SU-DHL-6 (cell line): ENCODE measurements at regions not wholly inside any gene's neighbourhood (a gene's known extent, or its start where the extent isn't known, plus 50 kb on each side); places are given as distances from the start of the nearest gene placed in this dataset.

ENCODE experiments used
- H2AFZ ChIP-seq: fragments of 200-600 bp; sonication (generic); 2 replicates; pipeline ENCODE4 v1.6.1; 2014; ENCODE audit warnings: low read depth, mild to moderate bottlenecking, moderate library complexity, mixed read lengths, antibody characterized with exemption, low read length; ENCODE audit not compliant: severe bottlenecking
- H3F3A ChIP-seq: fragments of 200-600 bp; shearing (Covaris generic); 2 replicates; pipeline ENCODE4 v1.6.0; 2016; ENCODE audit warnings: antibody characterized with exemption, mild to moderate bottlenecking; ENCODE audit not compliant: insufficient read depth
- H3K27ac ChIP-seq: fragments of 200-600 bp; sonication (generic); 2 replicates; pipeline ENCODE4 v1.5.1; 2016; ENCODE audit warnings: low read depth, mild to moderate bottlenecking, low read length, moderate library complexity, mixed read lengths
- H3K27me3 ChIP-seq: fragments of 200-600 bp; sonication (generic), shearing (Covaris generic); 2 replicates; pipeline ENCODE4 v1.6.0; 2014; ENCODE audit warnings: mild to moderate bottlenecking, low read length
- H3K36me3 ChIP-seq: fragments of 200-600 bp; sonication (generic); 2 replicates; pipeline ENCODE4 v1.6.1; 2014; ENCODE audit warnings: mild to moderate bottlenecking, low read length, mixed read lengths
- H3K4me2 ChIP-seq: fragments of 300-600, 200-600 bp; shearing (Covaris generic), sonication (generic); 2 replicates; pipeline ENCODE4 v1.6.0; 2014; ENCODE audit warnings: low read length, low read depth, mild to moderate bottlenecking; ENCODE audit not compliant: poor library complexity, severe bottlenecking
- H3K4me3 ChIP-seq: fragments of 200-600 bp; sonication (generic); 2 replicates; pipeline ENCODE4 v1.5.1; 2014; ENCODE audit warnings: antibody characterized with exemption, low read length, mild to moderate bottlenecking, mixed read lengths; ENCODE audit not compliant: insufficient read depth, poor library complexity, severe bottlenecking
- H3K79me2 ChIP-seq: fragments of 200-600 bp; sonication (generic); 2 replicates; pipeline ENCODE4 v1.6.1; 2014; ENCODE audit warnings: mild to moderate bottlenecking, low read length, moderate library complexity; ENCODE audit not compliant: insufficient read depth
- H3K9ac ChIP-seq: fragments of 200-600 bp; sonication (generic); 2 replicates; pipeline ENCODE4 v1.7.0; 2014; ENCODE audit warnings: mild to moderate bottlenecking, low read length
- H3K9me2 ChIP-seq: fragments of 200-600 bp; sonication (generic); replicated peaks from 2 replicates; pipeline ENCODE4 v1.6.1; 2014; ENCODE audit warnings: low read length; ENCODE audit not compliant: insufficient read depth
- H3K9me3 ChIP-seq: fragments of 200-600 bp; sonication (generic); 2 replicates; pipeline ENCODE4 v1.6.1; 2014; ENCODE audit warnings: low read length, mixed read lengths; ENCODE audit not compliant: insufficient read depth
- H4K20me1 ChIP-seq: fragments of 200-600 bp; sonication (generic); 2 replicates; pipeline ENCODE4 v1.6.1; 2014; ENCODE audit warnings: low read depth, mild to moderate bottlenecking, antibody characterized with exemption, low read length, moderate library complexity, mixed read lengths
- CTCF ChIP-seq: fragments of 200-600 bp; sonication (generic); IDR thresholded peaks from one replicate; pipeline ENCODE4 v1.5.1; 2017; ENCODE audit warnings: antibody characterized with exemption, mild to moderate bottlenecking, low read length, moderate library complexity; ENCODE audit not compliant: insufficient read depth, poor library complexity, severe bottlenecking
- EZH2phosphoT487 ChIP-seq: fragments of 200-600 bp; sonication (generic), shearing (Covaris generic); conservative IDR thresholded peaks from 2 replicates; pipeline ENCODE4 v1.6.1; 2018; ENCODE audit warnings: mild to moderate bottlenecking, antibody characterized with exemption, low read length, moderate library complexity, mixed read lengths

DNA sequence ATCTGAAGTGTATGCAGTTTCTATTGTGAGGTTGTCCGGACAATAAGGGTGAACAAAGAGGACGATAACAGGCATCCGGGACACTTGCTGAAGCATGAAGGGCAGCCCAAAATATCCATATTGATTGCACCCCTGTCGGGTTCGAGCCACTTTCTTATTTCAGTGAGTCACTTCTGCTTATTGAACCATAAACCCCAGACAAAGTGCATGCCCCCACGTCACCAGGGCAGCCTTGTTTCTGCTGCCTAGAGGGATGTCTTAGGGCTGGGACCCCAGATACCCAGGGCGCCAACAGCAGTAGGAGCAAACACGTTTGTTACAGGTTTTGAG is 175.3 kb upstream of the LYZL1 start:
- Histone ChIP-seq H3F3A (no peaks in the 10 kb centered on the region), H4K20me1 (no peaks in the 10 kb centered on the region), H3K27ac (no peak overlapping the region), H3K4me2 (no peak overlapping the region), H3K79me2 (no peaks in the 10 kb centered on the region), H3K9me3 (peaks cover 9% of the 10 kb centered on the region), H3K9me2 (no peaks in the 10 kb centered on the region), H2AFZ (no peak overlapping the region), H3K36me3 (no peaks in the 10 kb centered on the region), H3K4me3 (no peak overlapping the region), H3K9ac (no peak overlapping the region), H3K27me3 (no peaks in the 10 kb centered on the region)
- TF ChIP-seq EZH2phosphoT487: no peak
- no peak for TF ChIP-seq CTCF

- Histone ChIP-seq H3K4me2 (no peak overlapping the region), H3K9ac (no peak overlapping the region), H3K79me2 (no peaks in the 10 kb centered on the region), H3K9me2 (no peaks in the 10 kb centered on the region), H3K36me3 (no peaks in the 10 kb centered on the region), H3K4me3 (no peak overlapping the region), H3K27ac (no peak overlapping the region), H2AFZ (no peak overlapping the region), H3K9me3 (peaks cover 9% of the 10 kb centered on the region), H3F3A (no peaks in the 10 kb centered on the region), H3K27me3 (no peaks in the 10 kb centered on the region), H4K20me1 (no peaks in the 10 kb centered on the region)
- no peak for TF ChIP-seq CTCF
- TF ChIP-seq EZH2phosphoT487: no peak
Observed at GRCh38 chr10:29114141-29114540, 174.7 kb upstream of the LYZL1 start.

- Histone ChIP-seq H3K27me3 (no peaks in the 10 kb centered on the region), H3K9me2 (no peaks in the 10 kb centered on the region), H3F3A (no peaks in the 10 kb centered on the region), H4K20me1 (no peaks in the 10 kb centered on the region), H3K36me3 (no peaks in the 10 kb centered on the region), H3K79me2 (no peaks in the 10 kb centered on the region), H3K27ac (no peak overlapping the region), H3K4me2 (no peak overlapping the region), H2AFZ (no peak overlapping the region), H3K9me3 (peaks cover 9% of the 10 kb centered on the region), H3K9ac (no peak overlapping the region), H3K4me3 (no peak overlapping the region)
- TF ChIP-seq CTCF (no peak), EZH2phosphoT487 (no peak)
Observed at GRCh38 chr10:29117781-29118180, 171.1 kb upstream of the LYZL1 start.

GRCh38 chr10:29119374-29119773 is 169.5 kb upstream of the LYZL1 start:
- Histone ChIP-seq H3K79me2 (no peaks in the 10 kb centered on the region), H3K4me3 (no peak overlapping the region), H4K20me1 (no peaks in the 10 kb centered on the region), H3K9me2 (no peaks in the 10 kb centered on the region), H3K9ac (no peak overlapping the region), H3K27ac (no peak overlapping the region), H3K9me3 (peaks cover 9% of the 10 kb centered on the region), H3F3A (no peaks in the 10 kb centered on the region), H3K36me3 (no peaks in the 10 kb centered on the region), H3K4me2 (no peak overlapping the region), H3K27me3 (no peaks in the 10 kb centered on the region), H2AFZ (no peak overlapping the region)
- TF ChIP-seq EZH2phosphoT487: no peak
- no peak for TF ChIP-seq CTCF
